ENCODE measurements at regions not wholly inside any gene's neighbourhood (a gene's known extent, or its start where the extent isn't known, plus 50 kb on each side); places are given as distances from the start of the nearest gene placed in this dataset.
"Not testable (repeated sequence)": the region's sequence is repeated elsewhere in the genome, so short reads cannot be mapped to it uniquely, and the experiment has no call there.

DNA sequence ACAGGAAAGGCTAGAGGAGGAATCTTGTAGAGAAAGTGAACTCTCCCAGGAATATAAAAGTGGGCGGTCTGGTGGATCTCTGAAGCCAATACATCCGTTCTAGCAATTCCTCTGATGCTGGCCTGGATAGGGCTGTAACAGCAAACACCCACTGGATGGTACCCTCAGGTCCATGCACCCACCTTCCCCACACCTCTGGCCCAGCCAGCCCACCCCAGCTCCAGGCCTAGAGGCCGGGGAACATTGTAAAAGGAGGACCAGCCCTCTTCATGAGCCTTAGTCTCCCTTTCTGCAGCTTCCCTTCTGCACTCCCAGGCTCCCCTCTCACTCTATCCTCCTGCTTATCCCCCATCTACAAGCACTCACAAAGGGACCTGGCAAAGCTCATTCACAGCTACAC, 443.9 kb downstream of the BUD13 start:
- DNase-seq, result no peak

GRCh38 chr11:116328391-116328790, 444.4 kb downstream of the BUD13 start:
- DNase-seq, result no peak

GRCh38 chr11:116326146-116326545, 446.6 kb downstream of the BUD13 start:
- no peak for DNase-seq

- DNase-seq, result no peak
Measured at GRCh38 chr11:116325247-116325646, 447.5 kb downstream of the BUD13 start.

DNA sequence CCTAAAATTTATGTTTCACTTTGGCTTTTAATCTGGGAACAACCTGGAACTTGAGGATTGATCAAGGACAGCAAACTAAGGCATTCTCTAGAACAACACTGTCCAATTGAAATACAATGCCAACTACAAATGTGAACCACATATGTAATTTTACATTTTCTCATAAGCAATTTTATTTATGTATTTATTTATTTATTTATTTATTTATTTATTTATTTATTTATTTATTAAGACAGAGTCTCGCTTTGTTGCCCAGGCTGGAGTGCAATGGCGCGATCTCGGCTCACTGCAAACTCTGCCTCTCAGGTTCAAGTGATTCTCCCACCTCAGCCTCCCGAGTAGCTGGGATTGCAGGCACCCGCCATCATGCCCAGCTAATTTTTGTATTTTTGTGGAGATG, 448.7 kb downstream of the BUD13 start:
- not testable (repeated sequence) for DNase-seq

DNA sequence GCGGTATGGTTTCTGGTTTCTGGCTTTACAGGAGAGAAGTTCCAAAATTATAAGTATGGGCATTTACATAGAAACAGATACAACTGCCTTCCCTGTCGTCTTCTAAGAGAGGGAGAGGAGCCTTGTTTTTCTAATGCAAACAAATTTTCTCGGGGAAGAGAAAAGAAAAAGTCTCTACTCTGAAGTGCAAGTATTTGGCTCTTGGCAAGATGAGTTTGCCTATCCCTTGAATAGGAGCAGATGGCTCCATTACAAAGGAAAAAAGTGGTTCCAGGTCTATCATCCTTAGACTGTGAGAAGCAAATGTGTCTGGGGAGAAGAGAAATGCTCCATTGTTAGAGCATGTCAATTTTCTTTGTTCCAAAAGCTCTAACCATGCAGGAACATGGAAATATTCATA, 455.6 kb downstream of the BUD13 start:
- no peak for DNase-seq

DNA sequence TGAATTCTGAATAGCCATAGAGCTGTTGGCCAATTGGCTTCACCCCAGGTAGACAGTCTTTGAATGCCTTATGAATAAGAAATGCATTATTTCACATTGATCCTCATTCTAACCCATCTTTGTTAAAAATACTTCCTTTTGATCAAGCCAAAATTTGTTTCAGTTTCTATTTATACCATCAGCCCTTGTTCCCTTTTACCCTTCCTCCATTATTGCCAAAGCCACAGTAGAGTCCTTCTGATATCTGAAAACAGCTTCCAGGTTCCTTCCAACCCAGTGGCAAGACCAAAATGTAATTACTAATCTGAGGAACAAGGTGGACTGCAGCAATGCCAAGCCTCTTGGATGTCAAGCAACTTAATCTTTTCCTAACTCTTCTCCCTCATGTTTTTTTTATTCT, 458.8 kb downstream of the BUD13 start:
- no peak for DNase-seq

DNA sequence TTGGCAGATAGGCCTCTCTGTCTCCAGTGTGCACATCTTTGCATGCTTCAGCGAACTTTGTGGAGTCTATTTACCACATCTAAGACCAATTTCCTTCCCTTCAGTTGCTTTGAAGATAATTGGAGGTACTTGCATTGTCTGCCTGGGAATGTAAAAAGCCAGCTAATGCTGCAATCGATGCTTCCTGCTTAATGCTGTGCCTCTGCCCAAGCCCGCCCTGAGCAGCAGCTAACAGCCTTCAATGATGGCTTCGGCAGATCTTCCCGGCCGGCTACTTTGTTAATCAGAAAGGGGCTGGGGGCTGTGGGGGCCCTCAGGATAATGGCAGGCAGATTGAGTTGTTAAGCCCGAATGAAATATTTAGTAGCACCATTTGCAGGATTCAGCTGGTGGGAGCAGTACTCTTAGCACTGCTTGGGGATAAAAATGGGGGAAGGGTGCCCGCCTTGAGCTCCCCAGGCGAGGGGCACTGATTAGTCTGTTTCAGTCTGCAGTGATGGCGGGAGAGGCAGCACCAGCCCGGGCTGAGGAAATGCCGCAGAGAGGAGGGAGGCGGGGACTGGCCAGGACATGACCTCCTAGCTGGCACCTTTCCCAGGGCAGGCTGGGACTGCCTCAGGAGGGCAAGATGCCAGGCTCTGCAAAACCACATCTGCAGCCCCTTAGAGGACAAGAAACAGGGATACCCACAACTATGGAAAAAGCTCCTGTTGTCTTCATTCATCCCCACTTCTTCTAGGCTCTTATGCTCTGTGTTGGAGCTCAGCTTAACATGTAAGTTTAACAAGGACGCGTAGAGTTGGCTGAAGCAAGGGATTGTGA, 460.0 kb downstream of the BUD13 start:
- DNase-seq, result no peak

- no peak for DNase-seq
Measured at GRCh38 chr11:116311206-116311605, 461.6 kb downstream of the BUD13 start.

GRCh38 chr11:116310698-116311097, 462.1 kb downstream of the BUD13 start:
- no peak for DNase-seq

DNA sequence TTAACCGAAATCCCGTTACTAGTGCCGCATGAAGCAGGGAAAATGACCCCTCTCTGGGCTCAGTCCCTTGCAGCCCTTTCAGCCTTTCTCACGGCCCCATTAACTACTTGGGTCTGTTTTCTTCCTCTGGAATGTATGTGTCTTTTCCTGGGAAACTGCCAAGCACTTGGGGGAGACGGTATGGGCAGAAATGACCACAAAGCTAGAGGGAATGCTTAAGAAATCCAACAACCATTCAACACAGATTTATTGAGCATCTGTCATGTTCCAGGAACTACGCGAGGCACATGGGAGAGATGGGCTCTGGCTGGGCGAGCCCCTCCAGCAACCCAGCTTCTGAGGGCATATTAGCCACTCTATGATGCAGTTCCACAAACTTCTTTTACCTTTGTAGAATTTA, 462.6 kb downstream of the BUD13 start:
- no peak for DNase-seq

GRCh38 chr11:116309446-116309845, 463.3 kb downstream of the BUD13 start:
- DNase-seq, result no peak

GRCh38 chr11:116302756-116303155, 470.0 kb downstream of the BUD13 start:
- DNase-seq, result no peak

DNA sequence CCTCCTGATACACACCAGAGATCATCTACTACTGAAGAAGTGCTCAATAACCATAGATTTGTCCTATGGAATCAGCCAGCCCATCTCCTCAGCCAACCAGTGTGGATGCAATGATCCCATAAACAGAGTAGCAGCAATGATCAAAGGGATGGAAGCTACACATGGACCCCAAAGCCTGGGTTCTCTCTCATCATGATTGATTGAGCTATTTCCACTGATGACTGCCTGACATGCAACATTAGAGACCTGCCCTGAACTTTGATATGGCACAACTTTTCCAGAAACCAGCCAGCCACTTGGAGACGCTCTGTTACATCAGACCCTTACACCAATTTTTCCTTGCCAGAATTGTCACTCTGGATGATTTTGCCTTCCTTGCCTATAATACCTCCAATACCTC, 471.6 kb downstream of the BUD13 start:
- no peak for DNase-seq

- DNase-seq, result no peak
Measured at GRCh38 chr11:116300232-116300631, 472.6 kb downstream of the BUD13 start.

DNA sequence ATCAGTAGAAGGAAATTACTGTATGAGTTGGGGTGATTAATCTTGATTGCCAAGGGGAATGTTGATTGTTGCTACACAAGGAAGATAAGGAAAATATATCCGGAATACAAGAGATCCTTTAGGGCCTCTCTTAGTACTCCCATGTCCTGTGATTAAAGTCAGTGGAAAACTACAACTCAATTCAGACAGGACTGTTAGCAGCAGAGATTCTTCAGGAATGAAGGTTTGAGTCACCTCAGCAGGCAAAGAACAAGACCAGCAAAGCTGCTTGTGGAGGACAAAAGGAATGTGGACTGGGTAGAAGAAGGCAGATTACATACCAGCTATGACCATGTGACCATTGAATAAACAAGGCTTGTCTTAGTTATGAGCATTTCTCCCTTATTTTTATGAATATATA, 478.2 kb downstream of the BUD13 start:
- no peak for DNase-seq

DNA sequence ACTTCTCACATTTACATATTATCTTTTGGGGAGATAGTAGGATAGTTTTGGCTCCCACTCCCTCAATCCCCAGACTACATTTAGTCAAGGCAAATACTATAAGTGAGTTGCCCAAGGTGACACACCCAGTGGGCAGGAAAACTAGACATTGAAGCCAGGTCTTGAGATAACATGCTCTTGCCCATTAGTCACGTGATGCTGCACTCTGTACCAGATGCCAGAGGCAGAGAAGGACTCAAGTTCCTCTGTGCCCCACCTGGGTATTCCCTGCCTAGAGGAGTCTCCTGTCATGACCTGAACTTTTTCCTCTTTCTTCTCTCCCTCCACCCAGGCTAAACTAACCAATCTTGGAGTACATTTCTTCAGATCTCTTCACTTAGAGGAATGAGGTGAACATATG, 484.9 kb downstream of the BUD13 start:
- no peak for DNase-seq

DNA sequence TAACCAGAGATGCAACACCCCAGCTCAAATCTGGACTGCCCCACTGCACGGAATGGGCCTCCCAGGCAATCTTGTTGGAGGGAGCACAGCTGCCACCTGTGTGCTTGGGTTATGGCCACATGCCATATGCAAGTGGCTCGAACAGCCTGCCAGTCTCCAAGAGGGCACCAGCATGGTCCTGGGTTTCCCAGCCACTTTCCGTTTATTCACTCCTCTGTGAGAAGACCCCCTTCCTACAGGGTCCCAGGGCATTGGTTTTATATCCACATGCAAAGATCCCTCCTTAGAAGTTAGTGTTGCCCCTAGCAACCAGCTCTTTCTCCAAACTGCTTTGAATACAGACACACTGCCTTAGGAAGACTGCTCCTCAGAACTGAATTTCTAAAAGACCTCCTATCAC, 487.8 kb downstream of the BUD13 start:
- no peak for DNase-seq

GRCh38 chr11:116283300-116283699, 489.5 kb downstream of the BUD13 start:
- no peak for DNase-seq

- DNase-seq, result no peak
Measured at GRCh38 chr11:116282481-116282880, 490.3 kb downstream of the BUD13 start.

DNA sequence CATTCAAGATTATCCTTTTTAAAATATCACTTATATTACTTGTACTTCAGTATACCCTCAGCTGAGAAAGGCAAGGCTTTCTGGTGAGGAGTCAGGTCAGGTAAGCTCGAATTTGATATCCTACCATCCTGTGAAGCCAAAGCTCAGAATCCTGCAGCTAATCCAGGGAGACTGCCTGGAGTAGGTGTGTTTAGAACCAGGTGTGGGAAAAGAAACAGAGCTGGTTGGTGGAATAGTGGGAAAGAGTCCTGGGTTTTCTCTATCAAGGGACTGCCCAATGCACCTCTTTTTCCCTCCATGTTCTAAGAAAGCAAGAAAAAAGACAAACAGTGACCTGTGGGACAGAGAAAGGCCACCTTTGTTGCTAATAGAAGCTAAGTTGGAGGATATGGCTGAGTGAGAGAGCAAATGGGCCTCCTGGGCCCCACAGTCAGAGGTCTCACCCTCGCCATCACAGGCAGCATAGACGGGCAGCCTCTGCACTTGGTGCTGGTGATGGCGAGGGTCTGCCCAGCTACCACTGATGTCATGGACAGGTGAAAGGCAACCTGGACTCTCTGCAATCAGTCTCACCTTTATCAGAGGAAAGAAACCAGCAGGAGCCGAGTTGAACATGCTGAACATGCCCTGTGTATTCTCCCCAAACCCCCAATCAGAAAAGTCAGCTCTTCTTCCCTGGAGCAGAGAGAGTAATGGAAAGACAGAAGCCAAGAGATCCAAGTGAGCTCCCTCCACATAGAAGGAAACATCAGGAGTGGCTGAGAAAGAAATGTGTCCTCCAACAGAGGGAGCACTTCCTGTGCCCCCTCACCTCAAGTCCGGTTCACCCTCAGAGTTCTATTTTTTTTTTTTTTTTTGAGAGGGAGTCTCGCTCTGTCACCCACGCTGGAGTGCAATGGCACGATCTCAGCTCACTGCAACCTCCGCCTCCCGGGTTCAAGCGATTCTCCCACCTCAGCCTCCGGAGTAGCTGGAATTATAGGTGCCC, 491.3 kb downstream of the BUD13 start:
- DNase-seq, result no peak

DNA sequence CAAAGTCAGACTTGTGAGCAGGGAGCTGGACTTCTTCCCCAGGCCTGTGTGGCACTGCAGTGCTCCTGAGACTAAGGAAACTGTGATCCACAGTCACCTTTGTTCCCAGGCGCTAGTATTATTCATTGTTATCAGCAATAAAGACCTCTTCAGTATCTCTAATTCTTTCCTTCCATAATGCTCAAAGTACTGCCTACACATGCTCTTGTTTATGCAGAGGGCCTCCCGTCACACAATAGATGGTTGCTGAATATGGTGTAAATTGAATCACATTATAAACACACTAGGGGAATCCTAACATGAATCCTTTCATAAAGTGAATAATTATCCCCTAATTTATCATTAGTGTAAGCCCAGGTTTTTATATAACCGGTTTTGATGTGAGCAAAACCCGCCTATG, 493.3 kb downstream of the BUD13 start:
- DNase-seq, result no peak

DNA sequence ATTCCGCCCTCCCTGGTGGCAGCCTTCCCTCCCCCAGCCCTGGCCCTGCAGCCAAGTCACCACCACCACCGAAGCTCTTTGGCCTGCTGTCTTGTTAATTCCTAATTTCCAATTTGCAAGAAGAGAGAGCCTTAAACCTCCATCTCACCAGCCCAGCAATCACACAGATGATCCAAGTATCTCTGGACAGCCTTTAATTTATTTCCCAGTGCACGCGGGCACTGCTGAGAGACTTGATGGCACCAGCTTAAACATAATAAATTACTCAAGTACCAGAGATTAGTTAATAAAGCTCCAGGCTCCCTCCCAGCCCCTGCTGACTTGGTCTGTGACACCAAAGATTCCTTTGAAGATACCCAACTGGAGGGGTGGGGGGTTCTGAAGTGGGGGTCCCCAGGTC, 494.7 kb downstream of the BUD13 start:
- no peak for DNase-seq
